HUDEP-2 (cell line): ENCODE measurements at regions not wholly inside any gene's neighbourhood (a gene's known extent, or its start where the extent isn't known, plus 50 kb on each side); places are given as distances from the start of the nearest gene placed in this dataset.
A peak's percentile ranks its signal among the peaks of the same experiment; 100 is the strongest.
"Not testable (repeated sequence)": the region's sequence is repeated elsewhere in the genome, so short reads cannot be mapped to it uniquely, and the experiment has no call there.

Experiments
- DNase-seq, 76 experiments: peaks; one replicate each; lab custom pipeline; 2025; ENCODE audit not compliant: unreplicated experiment in 76 of 76; lab: John Stamatoyannopoulos, UW

GRCh38 chr7:85908051-85908450, 721.2 kb upstream of the SEMA3D start:
- DNase-seq, result no peak

DNA sequence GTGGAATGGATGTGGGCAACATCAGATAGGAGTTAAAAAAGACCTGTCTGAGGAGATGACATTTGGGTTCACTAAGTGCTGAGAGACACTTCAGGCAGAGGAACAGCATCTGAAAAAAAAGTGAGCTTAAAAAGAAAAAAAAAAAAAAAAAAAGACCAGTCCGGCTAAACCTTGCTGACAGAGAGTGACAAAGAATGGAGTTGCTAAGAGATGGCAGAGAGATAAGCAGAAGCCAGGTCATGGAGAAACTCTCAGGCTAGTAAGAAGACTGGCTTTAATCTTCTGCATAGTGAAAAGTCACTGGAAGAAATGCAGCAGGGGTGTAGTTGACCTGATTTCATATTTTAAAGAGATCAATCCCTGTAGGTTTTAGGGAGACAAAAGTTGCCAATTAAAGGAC, 711.1 kb upstream of the SEMA3D start:
- DNase-seq, result no peak

- DNase-seq, result no peak
These were observed 709.7 kb upstream of the SEMA3D start for GRCh38 chr7:85896531-85896930.

GRCh38 chr7:85895835-85896234, 709.0 kb upstream of the SEMA3D start:
- DNase-seq, result no peak

- not testable (repeated sequence) for DNase-seq
These were observed 705.0 kb upstream of the SEMA3D start for GRCh38 chr7:85891900-85892299.

- peak in 4 of 76 experiments; percentile 0 to 5 (median 0) for DNase-seq
These were observed 703.5 kb upstream of the SEMA3D start for GRCh38 chr7:85890244-85890811.

DNA sequence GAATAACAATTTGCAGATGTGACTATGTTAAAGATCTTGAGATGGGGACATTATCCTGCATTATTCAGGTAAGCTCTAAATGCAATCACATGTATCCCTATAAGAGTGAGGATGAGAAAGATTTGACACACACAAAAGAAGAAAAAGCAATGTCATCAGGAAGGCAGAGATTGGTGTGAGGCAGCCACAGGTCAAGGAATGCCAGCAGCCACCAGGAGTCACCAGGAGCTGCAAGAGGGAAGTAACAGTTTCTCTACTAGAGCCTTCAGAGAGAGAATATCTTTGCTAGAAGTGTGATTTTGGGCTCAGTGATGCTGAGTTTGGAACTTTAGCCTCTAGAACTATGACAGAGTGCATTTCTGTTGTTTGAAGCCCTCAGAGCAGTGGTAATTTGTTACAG, 700.3 kb upstream of the SEMA3D start:
- no peak for DNase-seq

DNA sequence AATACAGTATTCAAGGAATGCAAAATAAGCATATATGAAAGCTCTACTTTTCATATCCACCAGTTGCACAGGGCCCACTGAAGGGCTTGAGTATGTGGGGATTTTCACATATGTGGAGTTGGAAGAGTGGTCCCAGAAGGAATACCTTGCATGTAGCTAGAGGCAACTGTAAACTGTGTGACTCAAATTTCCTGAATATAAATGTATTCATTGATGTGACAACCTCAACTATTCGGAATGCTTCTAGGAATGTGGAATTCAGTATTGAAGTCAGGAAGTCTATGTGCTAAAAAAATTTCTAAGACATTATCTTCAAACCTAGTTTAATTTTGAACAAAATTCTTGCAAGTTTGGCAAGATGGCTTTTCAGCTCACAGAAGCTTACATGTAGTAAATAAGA, 695.5 kb upstream of the SEMA3D start:
- DNase-seq, result no peak

DNA sequence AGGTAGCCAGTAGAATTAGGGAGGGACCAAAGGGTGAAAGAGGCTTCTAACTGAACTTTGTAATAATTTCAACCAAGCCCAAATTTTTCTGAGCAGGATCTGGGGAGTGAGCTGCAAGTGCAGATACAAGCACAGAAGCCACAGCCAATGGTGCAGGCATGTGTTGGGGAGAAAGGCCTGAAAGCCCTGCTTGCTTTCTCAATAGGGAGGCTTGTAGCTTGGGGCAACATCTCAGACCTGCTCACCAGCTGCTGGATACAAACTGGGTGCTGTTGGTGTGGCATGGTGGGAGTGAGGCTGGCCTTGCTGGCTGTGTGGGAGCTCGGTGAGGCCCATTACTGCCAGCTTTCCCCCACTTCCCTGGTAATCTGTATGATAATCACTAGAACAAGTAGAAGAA, 688.5 kb upstream of the SEMA3D start:
- DNase-seq, result no peak

- DNase-seq, result no peak
These were observed 679.7 kb upstream of the SEMA3D start for GRCh38 chr7:85866540-85866939.

GRCh38 chr7:85851571-85852193, 664.8 kb upstream of the SEMA3D start:
- DNase-seq, result no peak

GRCh38 chr7:85850381-85850780, 663.5 kb upstream of the SEMA3D start:
- DNase-seq, result no peak

GRCh38 chr7:85840554-85840953, 653.7 kb upstream of the SEMA3D start:
- DNase-seq, result no peak

DNA sequence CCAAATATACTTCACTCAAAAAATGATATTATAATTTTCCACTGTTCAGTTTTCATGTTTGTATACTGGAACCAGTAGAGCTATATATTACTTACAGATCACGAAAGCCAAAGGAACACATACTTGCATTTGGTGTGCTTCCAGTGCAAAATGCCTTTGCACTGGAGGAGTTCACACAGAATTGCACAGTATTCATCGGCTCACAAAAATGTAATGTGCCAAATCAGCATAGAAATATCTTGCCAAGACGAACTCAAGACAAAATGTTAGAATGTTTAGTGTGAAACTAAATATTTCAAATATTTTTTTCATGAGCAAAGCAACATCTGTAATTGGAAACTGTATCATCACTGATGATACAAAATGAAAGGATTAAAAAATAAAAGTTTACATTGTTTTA, 646.2 kb upstream of the SEMA3D start:
- no peak for DNase-seq

DNA sequence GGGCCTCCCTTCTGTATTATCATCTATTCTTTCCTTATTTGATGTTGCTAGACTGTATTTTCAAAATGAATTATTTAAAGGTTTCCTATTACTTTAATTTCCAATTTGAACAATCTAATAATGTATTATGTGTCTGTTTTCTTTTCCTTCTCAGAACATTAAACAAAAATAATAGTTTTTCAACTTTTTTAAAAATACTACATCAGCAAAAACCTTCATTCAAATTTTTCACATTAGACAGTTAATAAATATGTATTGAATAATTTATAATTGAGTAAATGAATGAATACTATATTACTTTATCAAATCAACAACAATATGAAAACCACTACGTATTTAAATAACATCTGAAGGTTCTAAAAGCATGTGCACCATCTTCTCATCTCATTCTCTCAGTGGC, 644.1 kb upstream of the SEMA3D start:
- DNase-seq, result no peak

DNA sequence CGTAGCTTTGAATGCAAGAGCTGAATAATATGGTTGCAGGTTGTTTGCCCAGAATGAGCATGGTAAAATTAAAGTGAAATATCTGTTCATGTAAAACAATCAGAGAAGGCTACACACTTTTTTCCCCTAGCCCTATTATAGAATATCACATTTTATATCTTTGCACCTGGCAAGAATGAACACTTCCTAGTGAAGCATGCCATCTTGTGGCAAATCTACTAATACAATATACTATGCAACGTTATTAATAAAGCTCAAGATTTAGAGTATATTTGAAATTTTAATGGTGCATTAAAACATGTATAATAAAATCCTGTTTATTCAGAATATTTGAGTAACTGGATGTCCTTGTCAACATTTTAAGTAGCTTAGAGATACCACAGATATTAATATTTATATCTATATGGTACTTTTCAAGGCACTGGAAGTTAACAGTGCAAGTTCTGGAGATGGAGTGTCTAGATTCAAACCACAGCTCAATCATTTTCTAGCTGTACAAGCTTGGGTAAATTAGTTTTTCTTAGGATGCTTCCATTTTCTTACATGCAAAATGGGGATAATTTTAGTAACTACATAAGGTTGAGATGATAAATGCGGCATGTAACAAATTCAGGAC, 643.1 kb upstream of the SEMA3D start:
- peak in 1 of 76 experiments; percentile 0 for DNase-seq

GRCh38 chr7:85829176-85829575, 642.3 kb upstream of the SEMA3D start:
- no peak for DNase-seq

- DNase-seq, result no peak
These were observed 641.8 kb upstream of the SEMA3D start for GRCh38 chr7:85828614-85829013.

- DNase-seq, result no peak
These were observed 636.7 kb upstream of the SEMA3D start for GRCh38 chr7:85823396-85824080.

GRCh38 chr7:85821926-85822325, 635.1 kb upstream of the SEMA3D start:
- DNase-seq, result no peak

- no peak for DNase-seq
These were observed 634.0 kb upstream of the SEMA3D start for GRCh38 chr7:85820702-85821443.
